ENCODE measurements at regions not wholly inside any gene's neighbourhood (a gene's known extent, or its start where the extent isn't known, plus 50 kb on each side); places are given as distances from the start of the nearest gene placed in this dataset.

GRCh38 chr16:73265124-73265837 is 217.4 kb upstream of the ZFHX3 start:
- no peak for FAIRE-seq
- no peak overlapping the region for H2BK120ac ChIP-seq (replicated peaks; ENCODE audit: low read depth, low read length)
- no peaks in the 10 kb centered on the region for H3K36me3 ChIP-seq (ENCODE audit: control insufficient read depth in 2 of 4, insufficient read depth in 4 of 4, low read length in 3 of 4)
- no peak overlapping the region for H3K9ac ChIP-seq (replicated peaks in 1 of 4; ENCODE audit: extremely low read depth in 1 of 4, low read depth in 3 of 4, low read length in 3 of 4)
- H3K18ac ChIP-seq (ENCODE audit: extremely low read depth, low read length), result no peak overlapping the region
- no peak overlapping the region for H2BK15ac ChIP-seq (ENCODE audit: low read length)
- H3K56ac ChIP-seq (replicated peaks; ENCODE audit: insufficient read length, low read depth, low read length), result no peak overlapping the region
- no peak overlapping the region; the same call in 1 of the 2 replicates for H2AFZ ChIP-seq (ENCODE audit: low read length)
- no peak overlapping the region for H2AK5ac ChIP-seq (ENCODE audit: low read depth, low read length)
- no peak overlapping the region for H2BK12ac ChIP-seq (ENCODE audit: low read depth, low read length)
- no peaks in the 10 kb centered on the region for H3K79me2 ChIP-seq (ENCODE audit: control insufficient read depth in 1 of 2, insufficient read depth in 2 of 2, low read length in 2 of 2)
- no peaks in the 10 kb centered on the region for H3K79me1 ChIP-seq (ENCODE audit: low read depth, low read length)
- no peak overlapping the region for H2BK5ac ChIP-seq (ENCODE audit: low read depth, low read length)
- peaks cover 0 to 4% (median 1%) of the 10 kb centered on the region in 4 experiments; a peak in 1 of 7 replicates for H3K4me1 ChIP-seq (replicated peaks in 1 of 4; ENCODE audit: control insufficient read depth in 3 of 4, insufficient read depth in 4 of 4, low read length in 3 of 4)
- no peak overlapping the region for H4K5ac ChIP-seq (ENCODE audit: insufficient read length, low read depth, low read length)
- H3K23ac ChIP-seq (ENCODE audit: insufficient read length), result no peak overlapping the region
- no peak for DNase-seq (ENCODE audit: low read depth in 1 of 2, low spot score in 2 of 2)
- no peak overlapping the region for H4K91ac ChIP-seq (replicated peaks; ENCODE audit: insufficient read length, low read length)
- no peaks in the 10 kb centered on the region for H4K20me1 ChIP-seq (replicated peaks in 1 of 2; ENCODE audit: control insufficient read depth in 1 of 2, insufficient read depth in 2 of 2, low read length in 2 of 2)
- H3K23me2 ChIP-seq (ENCODE audit: low read depth, low read length), result no peaks in the 10 kb centered on the region; the same call in 1 of the 2 replicates
- H4K8ac ChIP-seq (ENCODE audit: extremely low read depth, insufficient read depth, low read length), result no peak overlapping the region
- ChIA-PET POLR2A (ENCODE audit: partially characterized antibody) (no interaction called here), CTCF (ENCODE audit: partially characterized antibody) (interaction anchor here (0.6 kb wide), 1 partner anchor 582 kb away, joined by 4 read pairs; no protein-coding TSS in a partner anchor)
- no peaks in the 10 kb centered on the region for H3K27me3 ChIP-seq (replicated peaks in 1 of 4; ENCODE audit: control insufficient read depth in 3 of 4, extremely low read depth in 1 of 4, insufficient read depth in 3 of 4, low read length in 3 of 4)
- H3K9me3 ChIP-seq (ENCODE audit: insufficient read depth in 2 of 2, low read depth in 1 of 2, low read length in 1 of 2), result 0 out of 4 replicates have a peak, but pooled peaks cover 0 to 2% of the 10 kb centered on the region in 2 experiments
- 88% methylated on average over 10 of the region's 10 CpGs; no CpG with 5 or more reads in 1 of the 2 experiments for WGBS, 2 experiments (ENCODE audit: extremely low coverage in 1 of 2, insufficient coverage in 1 of 2, insufficient read length in 1 of 2, insufficient replicate concordance in 2 of 2, low coverage in 1 of 2, low lambda C conversion rate in 2 of 2, missing lambda C conversion rate in 1 of 2)
- H3K4ac ChIP-seq (replicated peaks; ENCODE audit: insufficient read length, low read depth, low read length), result no peak overlapping the region
- H3K4me2 ChIP-seq (ENCODE audit: insufficient read depth in 1 of 2, low read depth in 2 of 2, low read length in 2 of 2), result no peak overlapping the region
- no peak overlapping the region for H3K27ac ChIP-seq (ENCODE audit: low read depth, low read length)
- H2BK20ac ChIP-seq (ENCODE audit: low read length), result no peak overlapping the region
- no peak overlapping the region for H3K14ac ChIP-seq (ENCODE audit: insufficient read length)
- no peak overlapping the region for H3K4me3 ChIP-seq (ENCODE audit: extremely low read depth in 1 of 4, insufficient read depth in 2 of 4, low read depth in 3 of 4, low read length in 4 of 4)
- TF ChIP-seq RNF2 (IDR thresholded peaks at IDR 0.05; ENCODE audit: borderline replicate concordance, low read depth, low read length, missing control alignments, poor library complexity, severe bottlenecking) (no peak), ASH2L (IDR thresholded peaks at IDR 0.05; ENCODE audit: low read length) (no peak), KDM5A (IDR thresholded peaks at IDR 0.05; ENCODE audit: low read length) (no peak), SIN3A (conservative IDR thresholded peaks at IDR 0.05 in 1 of 2, IDR thresholded peaks at IDR 0.05 in 1 of 2; ENCODE audit: low read depth in 1 of 2, low read length in 2 of 2) (no peak), SIRT6 (IDR thresholded peaks at IDR 0.05; ENCODE audit: low read length) (no peak), MAX (IDR thresholded peaks at IDR 0.05) (no peak), MAFK (IDR thresholded peaks at IDR 0.05; ENCODE audit: low read depth, low read length) (no peak), TCF12 (IDR thresholded peaks at IDR 0.05; ENCODE audit: low read depth, low read length) (no peak)

All from H1 (cell line).